PFSK-1 (cell line): ENCODE measurements at regions not wholly inside any gene's neighbourhood (a gene's known extent, or its start where the extent isn't known, plus 50 kb on each side); places are given as distances from the start of the nearest gene placed in this dataset.

ENCODE experiments used
- FOXP2 ChIP-seq: optimal IDR thresholded peaks from 2 replicates; pipeline ENCODE3; 2011; ENCODE audit warnings: borderline replicate concordance, control low read depth, inconsistent platforms; ENCODE audit not compliant: insufficient read depth; ENCODE audit errors: extremely low read length, extremely low read depth
- POLR2AphosphoS5 ChIP-seq: IDR thresholded peaks from 2 replicates; pipeline ENCODE4 v1.6.1; 2012; ENCODE audit warnings: low read depth, mild to moderate bottlenecking, control low read depth, low read length, moderate library complexity
- SIN3A ChIP-seq: IDR thresholded peaks from 2 replicates; pipeline ENCODE4 v1.6.1; 2012; ENCODE audit warnings: mild to moderate bottlenecking, low read length, moderate library complexity, borderline replicate concordance; ENCODE audit not compliant: insufficient read depth
- TAF1 ChIP-seq: IDR thresholded peaks from 2 replicates; pipeline ENCODE4 v1.6.1; 2012; ENCODE audit warnings: low read length, control low read depth, borderline replicate concordance; ENCODE audit not compliant: insufficient read depth
- TF ChIP-seq, protein P1 (sequence below), 2 experiments: IDR thresholded peaks; 2 replicates each; pipeline versions ENCODE4 v1.6.1 to v1.8.0; 2011 to 2012; ENCODE audit warnings: low read depth in 2 of 2, low read length in 2 of 2, control low read depth in 1 of 2, inconsistent platforms in 1 of 2, mild to moderate bottlenecking in 1 of 2, moderate library complexity in 1 of 2; ENCODE audit not compliant: insufficient read depth in 1 of 2

DNA sequence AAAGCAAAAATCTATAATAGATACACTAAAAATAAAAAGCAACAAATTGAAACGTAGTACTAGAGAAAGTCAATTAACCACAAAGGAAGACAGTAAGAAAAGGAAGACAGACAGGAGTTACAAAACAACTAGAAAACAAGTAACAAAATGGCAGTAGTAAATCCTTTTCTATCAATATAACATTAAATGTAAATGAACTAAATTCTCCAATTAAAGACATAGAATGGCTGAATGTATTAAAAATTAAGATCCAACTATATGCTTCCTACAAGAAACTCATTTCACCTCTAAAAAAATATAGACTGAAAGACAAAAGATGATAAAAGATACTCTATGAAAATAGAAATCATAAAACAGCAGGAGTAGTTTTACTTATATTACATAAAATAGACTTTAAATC, 79.1 kb downstream of the CTH start:
- TF ChIP-seq POLR2AphosphoS5 (no peak), SIN3A (no peak), TAF1 (no peak), FOXP2 (no peak)
- TF ChIP-seq, protein P1, sequence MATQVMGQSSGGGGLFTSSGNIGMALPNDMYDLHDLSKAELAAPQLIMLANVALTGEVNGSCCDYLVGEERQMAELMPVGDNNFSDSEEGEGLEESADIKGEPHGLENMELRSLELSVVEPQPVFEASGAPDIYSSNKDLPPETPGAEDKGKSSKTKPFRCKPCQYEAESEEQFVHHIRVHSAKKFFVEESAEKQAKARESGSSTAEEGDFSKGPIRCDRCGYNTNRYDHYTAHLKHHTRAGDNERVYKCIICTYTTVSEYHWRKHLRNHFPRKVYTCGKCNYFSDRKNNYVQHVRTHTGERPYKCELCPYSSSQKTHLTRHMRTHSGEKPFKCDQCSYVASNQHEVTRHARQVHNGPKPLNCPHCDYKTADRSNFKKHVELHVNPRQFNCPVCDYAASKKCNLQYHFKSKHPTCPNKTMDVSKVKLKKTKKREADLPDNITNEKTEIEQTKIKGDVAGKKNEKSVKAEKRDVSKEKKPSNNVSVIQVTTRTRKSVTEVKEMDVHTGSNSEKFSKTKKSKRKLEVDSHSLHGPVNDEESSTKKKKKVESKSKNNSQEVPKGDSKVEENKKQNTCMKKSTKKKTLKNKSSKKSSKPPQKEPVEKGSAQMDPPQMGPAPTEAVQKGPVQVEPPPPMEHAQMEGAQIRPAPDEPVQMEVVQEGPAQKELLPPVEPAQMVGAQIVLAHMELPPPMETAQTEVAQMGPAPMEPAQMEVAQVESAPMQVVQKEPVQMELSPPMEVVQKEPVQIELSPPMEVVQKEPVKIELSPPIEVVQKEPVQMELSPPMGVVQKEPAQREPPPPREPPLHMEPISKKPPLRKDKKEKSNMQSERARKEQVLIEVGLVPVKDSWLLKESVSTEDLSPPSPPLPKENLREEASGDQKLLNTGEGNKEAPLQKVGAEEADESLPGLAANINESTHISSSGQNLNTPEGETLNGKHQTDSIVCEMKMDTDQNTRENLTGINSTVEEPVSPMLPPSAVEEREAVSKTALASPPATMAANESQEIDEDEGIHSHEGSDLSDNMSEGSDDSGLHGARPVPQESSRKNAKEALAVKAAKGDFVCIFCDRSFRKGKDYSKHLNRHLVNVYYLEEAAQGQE (IDR thresholded peaks at IDR 0.05; ENCODE audit: insufficient read depth in 1 of 2, low read depth in 2 of 2, low read length in 2 of 2): no peak

DNA sequence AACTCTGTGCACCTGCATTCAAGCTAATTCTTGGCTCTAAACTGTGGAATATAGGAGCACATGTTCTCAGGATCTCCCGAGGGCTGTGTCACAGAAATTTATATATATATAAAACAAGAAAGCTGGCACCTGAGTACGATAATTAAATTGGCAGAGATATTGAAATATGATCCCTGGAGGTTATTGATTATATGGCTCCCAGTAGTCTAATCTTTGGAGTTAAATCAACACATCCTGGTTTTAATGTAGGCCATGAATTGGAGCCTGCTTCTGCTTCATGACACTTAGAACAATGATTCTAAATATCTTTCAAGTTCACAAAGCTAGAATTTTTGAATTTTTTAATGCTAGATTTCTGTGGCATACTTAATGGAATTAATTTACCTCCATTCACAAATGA, 84.3 kb downstream of the CTH start:
- no peak for TF ChIP-seq POLR2AphosphoS5
- no peak for TF ChIP-seq FOXP2

DNA sequence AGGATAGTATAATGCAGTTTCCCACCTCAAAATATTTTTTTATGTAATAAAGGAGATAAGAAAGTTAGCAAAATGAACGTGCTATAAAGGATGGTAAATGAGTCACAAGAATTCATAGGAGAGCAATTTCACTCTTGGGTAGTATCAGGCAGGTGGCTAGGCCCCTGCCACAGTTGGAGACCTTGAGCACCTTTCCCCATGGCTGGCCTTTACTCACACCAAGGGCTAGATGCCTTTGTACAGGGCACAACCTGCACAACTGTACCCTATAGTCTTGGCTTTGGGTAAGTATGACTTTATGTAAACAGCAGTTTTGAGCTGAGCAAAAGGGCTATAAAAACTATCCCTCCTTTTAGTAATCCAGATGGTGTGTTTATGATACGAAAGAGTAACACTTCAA, 85.1 kb downstream of the CTH start:
- TF ChIP-seq TAF1: no peak
- no peak for TF ChIP-seq FOXP2
- TF ChIP-seq, protein P1 (IDR thresholded peaks at IDR 0.05; ENCODE audit: insufficient read depth in 1 of 2, low read depth in 2 of 2, low read length in 2 of 2): no peak
- no peak for TF ChIP-seq SIN3A
- TF ChIP-seq POLR2AphosphoS5: no peak

DNA sequence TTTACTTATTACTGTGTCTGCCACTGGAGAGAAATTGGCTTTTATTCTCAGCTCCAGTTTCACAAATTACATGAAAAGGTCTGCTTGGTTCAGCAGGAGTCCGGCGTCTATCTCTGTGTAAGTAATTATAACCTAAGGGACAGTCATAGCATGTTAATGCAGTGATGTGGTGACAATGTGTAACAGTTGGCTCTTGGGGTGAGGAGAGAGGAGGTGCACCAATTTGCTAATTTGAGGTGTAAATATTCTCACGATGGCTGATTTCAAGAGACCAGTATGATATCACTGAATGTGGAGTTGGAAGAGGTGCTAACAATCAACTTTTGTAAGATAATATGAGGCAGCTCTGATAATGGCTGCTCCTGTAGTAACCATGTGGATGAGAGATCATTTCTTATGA, 86.1 kb downstream of the CTH start:
- no peak for TF ChIP-seq TAF1
- no peak for TF ChIP-seq POLR2AphosphoS5
- TF ChIP-seq, protein P1 (IDR thresholded peaks at IDR 0.05; ENCODE audit: insufficient read depth in 1 of 2, low read depth in 2 of 2, low read length in 2 of 2): no peak
- no peak for TF ChIP-seq FOXP2
- TF ChIP-seq SIN3A: no peak

DNA sequence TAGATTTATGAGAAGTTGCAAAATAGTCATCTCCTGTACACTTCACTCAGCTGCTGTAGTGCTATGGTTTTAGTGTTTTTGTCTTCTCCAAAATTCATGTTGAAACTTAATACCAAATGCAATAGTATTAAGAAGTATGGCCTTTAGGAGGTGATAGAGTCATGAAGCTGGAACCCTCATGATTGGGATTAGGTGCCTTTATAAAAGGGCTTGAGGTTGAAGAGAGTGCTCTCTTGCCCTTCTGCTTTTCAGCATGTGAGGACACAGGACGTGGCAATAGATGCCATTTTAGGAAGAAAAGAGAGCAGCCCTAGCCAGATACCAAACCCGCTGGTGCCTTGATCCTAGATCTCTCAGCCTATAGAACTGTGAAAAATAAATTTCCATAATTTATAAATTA, 87.6 kb downstream of the CTH start:
- no peak for TF ChIP-seq TAF1
- TF ChIP-seq, protein P1 (IDR thresholded peaks at IDR 0.05; ENCODE audit: insufficient read depth in 1 of 2, low read depth in 2 of 2, low read length in 2 of 2): no peak
- no peak for TF ChIP-seq POLR2AphosphoS5
- no peak for TF ChIP-seq SIN3A
- no peak for TF ChIP-seq FOXP2
